ENCODE measurements at regions not wholly inside any gene's neighbourhood (a gene's known extent, or its start where the extent isn't known, plus 50 kb on each side); places are given as distances from the start of the nearest gene placed in this dataset.

- no peak for DNase-seq
Observed at GRCh38 chr9:121572581-121572980, 72.9 kb upstream of the GGTA1 start.

- DNase-seq, result no peak
Observed at GRCh38 chr9:121573717-121574485, 74.3 kb upstream of the GGTA1 start.

GRCh38 chr9:121574774-121575519 is 75.3 kb upstream of the GGTA1 start:
- no peak for DNase-seq

- no peak for DNase-seq
Observed at GRCh38 chr9:121576281-121577075, 75.0 kb upstream of the DAB2IP start.

GRCh38 chr9:121577166-121577565 is 74.3 kb upstream of the DAB2IP start:
- DNase-seq, result no peak

- no peak for DNase-seq
Observed at GRCh38 chr9:121577572-121577971, 73.9 kb upstream of the DAB2IP start.

GRCh38 chr9:121581786-121582600 is 69.4 kb upstream of the DAB2IP start:
- no peak for DNase-seq

GRCh38 chr9:121582641-121583040 is 68.8 kb upstream of the DAB2IP start:
- DNase-seq, result no peak

GRCh38 chr9:121584421-121584820 is 67.0 kb upstream of the DAB2IP start:
- no peak for DNase-seq

- no peak for DNase-seq
Observed at GRCh38 chr9:121587863-121588262, 63.6 kb upstream of the DAB2IP start.

- DNase-seq, result no peak
Observed at GRCh38 chr9:121589986-121590385, 61.4 kb upstream of the DAB2IP start.

GRCh38 chr9:121592265-121592664 is 59.2 kb upstream of the DAB2IP start:
- no peak for DNase-seq

- DNase-seq, result no peak
Observed at GRCh38 chr9:121593066-121593465, 58.4 kb upstream of the DAB2IP start.

- DNase-seq, result no peak
Observed at GRCh38 chr9:121596515-121596914, 54.9 kb upstream of the DAB2IP start.

- DNase-seq, result no peak
Observed at GRCh38 chr9:121597698-121598166, 53.7 kb upstream of the DAB2IP start.

GRCh38 chr9:121598167-121598964 is 53.1 kb upstream of the DAB2IP start:
- no peak for DNase-seq

GRCh38 chr9:121598965-121599871 is 52.2 kb upstream of the DAB2IP start:
- DNase-seq, result no peak

- DNase-seq, result no peak
Observed at GRCh38 chr9:121599872-121600585, 51.4 kb upstream of the DAB2IP start.

- DNase-seq, result no peak
Observed at GRCh38 chr9:121601194-121601593, 50.2 kb upstream of the DAB2IP start.
